ENCODE measurements at regions not wholly inside any gene's neighbourhood (a gene's known extent, or its start where the extent isn't known, plus 50 kb on each side); places are given as distances from the start of the nearest gene placed in this dataset.

DNA sequence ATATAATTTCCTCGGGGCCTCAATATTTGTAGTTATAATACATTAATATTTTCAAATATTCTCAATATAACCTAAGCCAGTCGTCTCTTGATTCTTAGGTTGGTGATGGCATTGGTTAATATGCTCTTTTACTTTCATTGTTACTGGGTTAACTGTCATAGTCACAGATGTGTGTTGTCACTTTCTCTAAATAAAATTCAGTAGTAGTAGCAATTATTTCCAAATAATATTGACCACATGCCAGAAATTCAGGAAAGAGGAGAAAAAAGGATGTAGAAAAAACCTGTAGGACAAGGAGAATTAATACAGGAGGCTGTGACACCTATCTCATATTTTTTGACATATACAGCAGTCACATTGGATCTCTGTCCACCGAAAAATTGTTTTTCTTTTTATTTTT is 322.7 kb upstream of the SLITRK6 start:
- TF ChIP-seq POLR2AphosphoS5 (IDR thresholded peaks at IDR 0.05; ENCODE audit: low read depth, low read length) = no peak
- TF ChIP-seq POLR2A (IDR thresholded peaks at IDR 0.05; ENCODE audit: low read depth, low read length) = no peak
- no peak for TF ChIP-seq SPI1 (IDR thresholded peaks at IDR 0.05; ENCODE audit: low read depth, low read length)
- TF ChIP-seq TAF1 (IDR thresholded peaks at IDR 0.05; ENCODE audit: low read depth, low read length) = no peak
- TF ChIP-seq PAX5 (IDR thresholded peaks at IDR 0.05; ENCODE audit: insufficient read depth, low read length, severe bottlenecking) = no peak
- TF ChIP-seq POU2F2 (IDR thresholded peaks at IDR 0.05; ENCODE audit: low read depth, low read length) = no peak

Measured in GM12891 (cell line).